Fibroblast of pulmonary artery (primary cell): ENCODE measurements at regions not wholly inside any gene's neighbourhood (a gene's known extent, or its start where the extent isn't known, plus 50 kb on each side); places are given as distances from the start of the nearest gene placed in this dataset.

Source experiments
- DNase-seq: peaks from one replicate; pipeline ENCODE4 v3.0.0-alpha.2; 2010; ENCODE audit warnings: low read depth
- H3K4me3 ChIP-seq: replicated peaks from 2 replicates; pipeline ENCODE4 v1.5.1; 2011; ENCODE audit warnings: low read depth, mild to moderate bottlenecking, control low read depth, low read length, moderate library complexity
- CTCF ChIP-seq: IDR thresholded peaks from 2 replicates; pipeline ENCODE4 v1.5.1; 2011; ENCODE audit warnings: mild to moderate bottlenecking, control low read depth, low read length, inconsistent platforms; ENCODE audit errors: missing control alignments

GRCh38 chr2:193693758-193694157 is 1499.0 kb upstream of the TMEFF2 start:
- TF ChIP-seq CTCF = no peak
- no peak for DNase-seq
- H3K4me3 ChIP-seq = no peak overlapping the region

GRCh38 chr2:193690572-193690971 is 1495.8 kb upstream of the TMEFF2 start:
- no peak for DNase-seq
- TF ChIP-seq CTCF = no peak
- no peak overlapping the region for H3K4me3 ChIP-seq

GRCh38 chr2:193687195-193687594 is 1492.5 kb upstream of the TMEFF2 start:
- H3K4me3 ChIP-seq = no peak overlapping the region

GRCh38 chr2:193679847-193680246 is 1485.1 kb upstream of the TMEFF2 start:
- H3K4me3 ChIP-seq = no peak overlapping the region
- TF ChIP-seq CTCF = no peak
- no peak for DNase-seq

More at GRCh38 chr2:193687195-193687594, 1492.5 kb upstream of the TMEFF2 start:
- no peak for TF ChIP-seq CTCF
- no peak for DNase-seq

- TF ChIP-seq CTCF = no peak
- no peak overlapping the region for H3K4me3 ChIP-seq
- DNase-seq = no peak
Measured at GRCh38 chr2:193670478-193670877, 1475.7 kb upstream of the TMEFF2 start.

GRCh38 chr2:193668557-193669323 is 1474.0 kb upstream of the TMEFF2 start:
- no peak for TF ChIP-seq CTCF
- no peak for DNase-seq
- H3K4me3 ChIP-seq = no peak overlapping the region

- TF ChIP-seq CTCF = no peak
- DNase-seq = no peak
Measured at GRCh38 chr2:193627927-193628272, 1433.2 kb upstream of the TMEFF2 start.

More at GRCh38 chr2:193627927-193628272, 1433.2 kb upstream of the TMEFF2 start:
- H3K4me3 ChIP-seq = no peak overlapping the region
